ENCODE measurements at regions not wholly inside any gene's neighbourhood (a gene's known extent, or its start where the extent isn't known, plus 50 kb on each side); places are given as distances from the start of the nearest gene placed in this dataset.

DNA sequence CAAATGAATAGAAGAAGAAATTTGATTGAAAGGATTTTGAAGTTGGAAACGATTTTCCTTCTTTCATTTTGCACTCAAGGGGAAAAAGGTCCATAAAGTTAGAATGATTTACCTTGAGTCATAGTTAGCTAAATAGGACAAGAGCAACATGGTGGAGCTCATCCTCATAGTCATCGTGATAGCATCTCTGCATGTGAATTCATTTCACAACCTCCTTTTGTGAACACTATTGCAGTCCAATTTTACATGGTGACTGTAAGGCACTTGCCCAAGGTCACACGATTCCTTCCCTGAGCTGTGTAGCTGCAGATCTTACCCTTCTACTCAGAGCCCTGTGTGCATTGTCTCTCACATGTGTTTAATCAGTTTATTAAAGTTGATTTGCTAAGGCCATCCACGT is 359.8 kb upstream of the C2CD4B start:
- Histone ChIP-seq H3K4me1 (no peaks in the 10 kb centered on the region), H3K9me3 (no peaks in the 10 kb centered on the region), H3K36me3 (no peaks in the 10 kb centered on the region), H3K27me3 (no peaks in the 10 kb centered on the region), H3K27ac (no peak overlapping the region), H3K4me3 (no peak overlapping the region)
- TF ChIP-seq POLR2A (IDR thresholded peaks at IDR 0.05), result no peak
- TF ChIP-seq, protein P1, sequence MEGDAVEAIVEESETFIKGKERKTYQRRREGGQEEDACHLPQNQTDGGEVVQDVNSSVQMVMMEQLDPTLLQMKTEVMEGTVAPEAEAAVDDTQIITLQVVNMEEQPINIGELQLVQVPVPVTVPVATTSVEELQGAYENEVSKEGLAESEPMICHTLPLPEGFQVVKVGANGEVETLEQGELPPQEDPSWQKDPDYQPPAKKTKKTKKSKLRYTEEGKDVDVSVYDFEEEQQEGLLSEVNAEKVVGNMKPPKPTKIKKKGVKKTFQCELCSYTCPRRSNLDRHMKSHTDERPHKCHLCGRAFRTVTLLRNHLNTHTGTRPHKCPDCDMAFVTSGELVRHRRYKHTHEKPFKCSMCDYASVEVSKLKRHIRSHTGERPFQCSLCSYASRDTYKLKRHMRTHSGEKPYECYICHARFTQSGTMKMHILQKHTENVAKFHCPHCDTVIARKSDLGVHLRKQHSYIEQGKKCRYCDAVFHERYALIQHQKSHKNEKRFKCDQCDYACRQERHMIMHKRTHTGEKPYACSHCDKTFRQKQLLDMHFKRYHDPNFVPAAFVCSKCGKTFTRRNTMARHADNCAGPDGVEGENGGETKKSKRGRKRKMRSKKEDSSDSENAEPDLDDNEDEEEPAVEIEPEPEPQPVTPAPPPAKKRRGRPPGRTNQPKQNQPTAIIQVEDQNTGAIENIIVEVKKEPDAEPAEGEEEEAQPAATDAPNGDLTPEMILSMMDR (IDR thresholded peaks at IDR 0.05), result no peak
- no peak for ATAC-seq
- WGBS, 4 donors, result 82 to 88% (median 84%) methylated on average over 4 of the region's 4 CpGs
- no peak for DNase-seq
- intact Hi-C loops (cut with DNase I), result no loop called here

DNA sequence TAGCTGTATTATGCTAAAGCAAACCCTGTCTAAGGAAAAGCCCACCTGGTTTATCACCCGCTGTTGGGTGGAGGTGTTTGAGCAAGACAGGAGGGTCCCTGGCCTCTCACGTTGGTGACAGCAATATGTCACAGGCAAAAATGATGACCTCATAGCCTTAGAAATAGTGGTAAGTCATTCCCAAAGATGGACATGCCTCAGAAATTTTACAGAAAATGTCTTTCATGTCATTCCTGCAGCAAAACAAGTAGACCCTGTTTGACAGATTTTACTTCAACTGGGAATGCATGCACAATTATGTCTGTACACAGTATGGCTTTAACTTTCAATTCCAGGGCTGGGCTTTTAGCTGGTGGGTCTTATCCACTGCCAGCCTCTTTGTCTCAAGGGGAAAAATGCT is 362.3 kb upstream of the C2CD4B start:
- Histone ChIP-seq H3K4me1 (peaks cover 0 to 2% (median 0%) of the 10 kb centered on the region in 12 donors), H3K27me3 (no peaks in the 10 kb centered on the region), H3K27ac (no peak overlapping the region), H3K4me3 (no peak overlapping the region), H3K9me3 (no peaks in the 10 kb centered on the region), H3K36me3 (no peaks in the 10 kb centered on the region)
- ATAC-seq, result no peak
- WGBS, 4 donors, result 69 to 76% (median 71%) methylated on average over 2 of the region's 2 CpGs
- intact Hi-C loops (cut with DNase I), result no loop called here
- TF ChIP-seq POLR2A (IDR thresholded peaks at IDR 0.05), result no peak
- TF ChIP-seq, protein P1 (IDR thresholded peaks at IDR 0.05), result no peak
- DNase-seq, result no peak

GRCh38 chr15:62528505-62528904 is 363.4 kb upstream of the C2CD4B start:
- intact Hi-C loops (cut with DNase I), result no loop called here
- WGBS, 4 donors, result 63 to 66% (median 65%) methylated on average over 4 of the region's 4 CpGs
- Histone ChIP-seq H3K36me3 (no peaks in the 10 kb centered on the region), H3K27ac (no peak overlapping the region), H3K9me3 (no peaks in the 10 kb centered on the region), H3K4me3 (no peak overlapping the region), H3K27me3 (no peaks in the 10 kb centered on the region), H3K4me1 (peaks cover 0 to 6% (median 0%) of the 10 kb centered on the region in 12 donors)
- no peak for ATAC-seq
- no peak for DNase-seq
- no peak for TF ChIP-seq POLR2A (IDR thresholded peaks at IDR 0.05)
- TF ChIP-seq, protein P1 (IDR thresholded peaks at IDR 0.05), result no peak

GRCh38 chr15:62532367-62532766 is 367.3 kb upstream of the C2CD4B start:
- H3K27ac ChIP-seq, result no peak overlapping the region
- no peak overlapping the region for H3K4me3 ChIP-seq
- intact Hi-C loops (cut with DNase I), result no loop called here
- no peak for DNase-seq
- H3K27me3 ChIP-seq, result no peaks in the 10 kb centered on the region
- ATAC-seq, result no peak
- WGBS, 4 donors, result 69 to 90% (median 74%) methylated on average over 2 of the region's 2 CpGs
- H3K4me1 ChIP-seq, result peaks cover 0 to 20% (median 4%) of the 10 kb centered on the region in 12 donors
- no peaks in the 10 kb centered on the region for H3K9me3 ChIP-seq
- H3K36me3 ChIP-seq, result no peaks in the 10 kb centered on the region
- TF ChIP-seq, protein P1 (IDR thresholded peaks at IDR 0.05), result no peak
- no peak for TF ChIP-seq POLR2A (IDR thresholded peaks at IDR 0.05)

Data from heart left ventricle (tissue), 16 donors.